WI38 (cell line): ENCODE measurements at regions not wholly inside any gene's neighbourhood (a gene's known extent, or its start where the extent isn't known, plus 50 kb on each side); places are given as distances from the start of the nearest gene placed in this dataset.

Source experiments
- H3K4me3 ChIP-seq: 2 replicates; pipeline ENCODE4 v1.5.1; 2011; ENCODE audit warnings: low read depth, mild to moderate bottlenecking, control low read depth, low read length
- TF ChIP-seq, protein P1 (sequence below): IDR thresholded peaks from 2 replicates; pipeline ENCODE4 v1.5.1; 2012; ENCODE audit warnings: low read depth, mild to moderate bottlenecking, control low read depth, low read length

DNA sequence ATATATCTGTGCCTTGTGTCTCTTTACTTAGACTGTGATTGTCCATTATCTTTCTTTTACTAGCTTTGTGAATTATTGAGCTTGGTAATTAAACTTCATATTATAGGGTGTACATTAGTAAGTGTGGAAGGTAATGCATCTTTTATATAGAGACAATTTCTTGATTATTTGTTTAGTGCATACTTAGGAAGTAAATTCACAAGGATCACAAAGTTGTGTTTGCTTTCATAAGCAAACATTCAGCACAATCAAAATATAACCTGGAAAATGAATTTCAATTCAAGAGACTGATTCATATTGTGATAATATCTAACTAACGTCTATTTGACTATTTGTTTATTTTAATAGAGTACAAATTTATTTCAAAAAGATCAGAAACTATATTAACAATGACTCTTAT, 749.9 kb upstream of the NUDT12 start:
- no peak overlapping the region for H3K4me3 ChIP-seq
- TF ChIP-seq, protein P1, sequence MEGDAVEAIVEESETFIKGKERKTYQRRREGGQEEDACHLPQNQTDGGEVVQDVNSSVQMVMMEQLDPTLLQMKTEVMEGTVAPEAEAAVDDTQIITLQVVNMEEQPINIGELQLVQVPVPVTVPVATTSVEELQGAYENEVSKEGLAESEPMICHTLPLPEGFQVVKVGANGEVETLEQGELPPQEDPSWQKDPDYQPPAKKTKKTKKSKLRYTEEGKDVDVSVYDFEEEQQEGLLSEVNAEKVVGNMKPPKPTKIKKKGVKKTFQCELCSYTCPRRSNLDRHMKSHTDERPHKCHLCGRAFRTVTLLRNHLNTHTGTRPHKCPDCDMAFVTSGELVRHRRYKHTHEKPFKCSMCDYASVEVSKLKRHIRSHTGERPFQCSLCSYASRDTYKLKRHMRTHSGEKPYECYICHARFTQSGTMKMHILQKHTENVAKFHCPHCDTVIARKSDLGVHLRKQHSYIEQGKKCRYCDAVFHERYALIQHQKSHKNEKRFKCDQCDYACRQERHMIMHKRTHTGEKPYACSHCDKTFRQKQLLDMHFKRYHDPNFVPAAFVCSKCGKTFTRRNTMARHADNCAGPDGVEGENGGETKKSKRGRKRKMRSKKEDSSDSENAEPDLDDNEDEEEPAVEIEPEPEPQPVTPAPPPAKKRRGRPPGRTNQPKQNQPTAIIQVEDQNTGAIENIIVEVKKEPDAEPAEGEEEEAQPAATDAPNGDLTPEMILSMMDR, result no peak

DNA sequence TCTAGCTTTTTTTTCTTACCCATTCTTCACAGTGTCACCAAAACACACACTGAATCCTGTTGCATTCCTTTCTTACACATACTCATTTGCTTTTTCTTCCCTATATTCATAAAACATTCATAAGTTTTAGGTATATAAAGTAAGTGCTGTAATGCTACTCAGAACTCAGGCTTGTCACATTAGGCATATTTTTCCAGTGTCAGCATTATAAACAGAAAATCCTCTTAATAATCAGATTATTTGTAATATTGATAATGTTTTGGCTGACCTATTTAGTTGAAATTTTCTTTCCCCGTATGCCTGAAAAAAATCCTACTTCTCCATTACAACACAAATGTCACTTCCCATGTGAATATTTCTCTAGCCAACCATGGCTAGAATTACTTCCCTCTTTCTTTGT, 743.0 kb upstream of the NUDT12 start:
- TF ChIP-seq, protein P1, result no peak
- no peak overlapping the region for H3K4me3 ChIP-seq

DNA sequence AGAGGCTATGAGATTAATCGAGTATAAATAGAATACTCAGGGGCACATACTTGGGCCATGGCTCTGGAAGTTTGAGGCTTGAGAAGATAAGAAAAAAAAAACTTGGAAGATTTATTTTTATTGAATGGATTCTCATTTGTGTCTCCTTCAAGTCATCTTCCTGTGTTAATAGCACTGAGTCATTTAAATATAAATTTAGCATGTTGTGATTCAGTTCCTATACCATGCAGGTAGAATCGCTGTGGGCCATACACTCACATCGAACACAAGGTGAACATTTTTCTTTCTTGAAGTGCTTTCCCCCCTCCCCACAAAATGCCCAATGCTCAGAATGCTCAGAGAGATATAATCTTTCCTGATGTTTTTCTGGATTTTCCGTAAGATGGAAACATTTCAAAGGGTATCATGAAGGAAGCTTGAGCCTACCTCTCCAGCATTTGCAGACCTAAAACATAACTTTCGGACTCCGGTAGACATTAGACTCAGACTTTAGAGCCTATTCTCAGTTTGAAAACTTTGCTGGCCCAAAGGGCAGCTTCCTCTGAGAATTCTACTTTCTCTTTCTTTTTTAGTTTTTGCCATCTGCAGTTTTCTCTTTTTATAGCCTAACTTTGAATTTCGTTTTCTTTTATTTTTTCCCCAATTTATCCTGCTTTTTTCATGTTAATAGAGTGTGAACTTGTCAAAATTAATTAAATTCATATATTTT, 737.6 kb upstream of the NUDT12 start:
- H3K4me3 ChIP-seq, result no peak overlapping the region
- TF ChIP-seq, protein P1, result no peak

DNA sequence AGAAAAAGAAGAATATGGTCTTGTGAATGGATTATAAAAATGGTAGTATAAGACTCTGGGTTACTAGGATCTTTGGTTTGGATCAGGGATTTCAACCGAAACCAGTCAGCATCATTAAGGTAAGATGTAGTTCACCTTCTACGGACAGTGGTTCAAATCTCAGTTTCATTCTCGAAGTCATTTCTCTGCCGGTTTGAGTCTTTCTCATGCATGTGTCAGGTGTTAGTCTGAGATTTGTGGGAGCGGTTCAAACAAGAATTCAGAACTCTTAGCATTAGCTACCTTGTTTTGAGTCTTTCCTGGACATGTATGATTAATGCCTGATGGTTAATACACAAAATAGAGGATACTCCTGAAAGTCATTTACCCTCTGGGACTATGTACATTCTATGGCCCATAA, 735.9 kb upstream of the NUDT12 start:
- no peak overlapping the region for H3K4me3 ChIP-seq
- TF ChIP-seq, protein P1, result no peak

DNA sequence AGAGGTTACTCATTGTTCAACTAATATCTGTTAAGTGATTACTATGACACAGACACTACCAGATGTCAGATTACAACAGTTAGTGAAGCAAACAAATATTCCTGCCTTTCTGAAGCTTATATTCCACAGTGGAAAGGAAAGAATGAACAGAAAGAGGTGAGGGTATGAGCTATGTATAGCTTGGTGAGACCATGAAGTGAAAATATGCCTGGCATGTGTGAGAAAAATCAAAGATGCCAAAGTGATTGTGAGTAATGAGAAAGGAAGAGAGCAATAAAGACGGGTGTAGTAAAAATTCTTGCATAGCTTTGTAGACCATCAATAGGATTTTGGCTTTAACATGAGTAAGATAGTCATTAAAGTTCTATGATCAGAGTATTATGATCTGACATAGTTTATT, 734.5 kb upstream of the NUDT12 start:
- H3K4me3 ChIP-seq, result no peak overlapping the region
- TF ChIP-seq, protein P1, result no peak

DNA sequence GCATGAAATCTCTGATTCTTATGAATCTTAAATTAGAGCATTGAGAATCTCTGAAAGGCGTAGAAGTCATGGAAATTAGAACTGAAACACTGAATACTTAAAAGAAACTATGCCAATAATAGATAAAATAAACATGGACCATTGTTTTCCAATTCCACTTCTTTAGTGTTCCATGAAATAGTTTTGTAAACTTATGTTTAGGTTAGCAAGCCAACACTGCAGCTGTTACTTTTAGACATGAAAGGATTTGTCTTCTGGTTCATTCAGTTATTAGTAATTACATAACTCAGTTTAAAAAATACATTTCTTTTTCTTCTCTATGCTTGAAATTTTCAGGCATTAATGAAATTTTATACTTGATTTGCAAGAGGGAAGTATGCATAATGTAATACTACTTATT, 733.4 kb upstream of the NUDT12 start:
- H3K4me3 ChIP-seq, result no peak overlapping the region
- TF ChIP-seq, protein P1, result no peak

DNA sequence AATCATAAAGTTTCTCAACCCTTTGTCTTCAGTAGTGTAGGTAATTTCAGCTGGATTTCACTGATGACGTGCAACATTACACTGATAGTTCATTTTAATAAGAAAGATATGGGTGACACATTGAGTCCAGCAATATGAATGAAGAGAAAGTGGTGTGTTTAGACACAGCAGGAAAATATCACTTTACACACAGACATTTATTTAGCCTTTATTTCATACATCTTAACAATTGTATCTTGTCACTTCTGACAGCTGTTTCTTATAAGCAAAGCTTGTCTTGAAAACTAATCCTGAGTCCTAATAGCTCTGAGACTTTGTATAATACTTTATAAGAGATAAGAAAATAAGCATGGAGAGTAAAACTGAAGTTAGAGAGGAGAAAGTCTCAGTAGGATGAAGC, 720.5 kb upstream of the NUDT12 start:
- TF ChIP-seq, protein P1, result no peak
- no peak overlapping the region for H3K4me3 ChIP-seq
